HepG2 (cell line): ENCODE measurements at regions not wholly inside any gene's neighbourhood (a gene's known extent, or its start where the extent isn't known, plus 50 kb on each side); places are given as distances from the start of the nearest gene placed in this dataset.

ENCODE experiments used
- ATAC-seq: fragments of 200-7000 bp; cut with Tn5 transposase; 3 replicates; pipeline ENCODE4 v1.9.1; 2020; ENCODE audit warnings: mild to moderate bottlenecking, moderate library complexity
- BruUV-seq: library from RNA; stranded (reverse); fragments of 400-500 nt; replicated peaks from 2 replicates; lab custom pipeline; 2021; lab: Mats Ljungman, UMichigan
- CTCF ChIA-PET: fragments of 300-600 bp; formaldehyde crosslinking; extraction: SDS; loops from one replicate; lab custom pipeline; 2021; ENCODE audit warnings: low total read pairs, inconsistent platforms, low intra/inter-chr PET ratio; lab: Yijun Ruan, JAX
- POLR2A ChIA-PET: fragments of 350-600 bp; sonication (Branson Sonifier 250); formaldehyde crosslinking; loops from one replicate; lab custom pipeline; 2020; ENCODE audit warnings: antibody characterized with exemption, inconsistent platforms; lab: Yijun Ruan, JAX
- DNase-seq: peaks from one replicate; pipeline ENCODE4 v3.0.0-alpha.2; 2015; ENCODE audit warnings: low spot score
- FAIRE-seq: peaks from 3 replicates; lab custom pipeline; 2011; peaks lifted over from hg19 to GRCh38; lab: Jason Lieb, UNC
- H2AFZ ChIP-seq: one replicate; pipeline ENCODE4 v1.6.1; 2011; ENCODE audit warnings: low read length, inconsistent platforms
- H3K27ac ChIP-seq: fragments of 300-600 bp; 3 replicates; pipeline ENCODE4 v1.8.0; 2011; ENCODE audit warnings: mixed run types, mild to moderate bottlenecking, mixed read lengths, low read length, inconsistent platforms; ENCODE audit not compliant: insufficient read depth; ENCODE audit errors: extremely low read length
- H3K27me3 ChIP-seq, 2 experiments: fragments of 200-600 bp in 1 of 2; 2 replicates in 1 of 2; 3 replicates in 1 of 2; pipeline versions ENCODE4 v1.6.0 to v1.8.0; 2011; ENCODE audit warnings: low read length in 2 of 2, mild to moderate bottlenecking in 2 of 2, moderate library complexity in 2 of 2, inconsistent platforms in 1 of 2; ENCODE audit not compliant: insufficient read depth in 2 of 2, control insufficient read depth in 1 of 2
- H3K36me3 ChIP-seq, 2 experiments: fragments of 200-600 bp in 1 of 2; replicated peaks in 1 of 2; 2 replicates in 1 of 2; 3 replicates in 1 of 2; pipeline versions ENCODE4 v1.5.1 to v1.8.0; 2011; ENCODE audit warnings: low read length in 2 of 2, inconsistent platforms in 1 of 2; ENCODE audit not compliant: insufficient read depth in 2 of 2, control insufficient read depth in 1 of 2
- H3K4me1 ChIP-seq: 2 replicates; pipeline ENCODE4 v1.5.1; 2012; ENCODE audit warnings: low read length, inconsistent platforms; ENCODE audit not compliant: insufficient read depth
- H3K4me2 ChIP-seq: 2 replicates; pipeline ENCODE4 v1.6.0; 2011; ENCODE audit warnings: low read depth, low read length, inconsistent platforms
- H3K4me3 ChIP-seq, 3 experiments: fragments of 200-600 bp in 1 of 3; sonication (generic), shearing (Covaris generic) in 1 of 3; replicated peaks in 1 of 3; 2 replicates each; pipeline ENCODE4 v1.5.1; 2011 to 2016; ENCODE audit warnings: low read length in 3 of 3, inconsistent platforms in 2 of 3, low read depth in 2 of 3, mild to moderate bottlenecking in 2 of 3, control low read depth in 1 of 3, mixed read lengths in 1 of 3; ENCODE audit not compliant: insufficient read depth in 1 of 3
- H3K79me2 ChIP-seq: one replicate; pipeline ENCODE4 v1.6.1; 2011; ENCODE audit warnings: low read length, inconsistent platforms; ENCODE audit not compliant: insufficient read depth
- H3K9ac ChIP-seq: 2 replicates; pipeline ENCODE4 v1.6.0; 2011; ENCODE audit warnings: mild to moderate bottlenecking, low read depth, low read length, inconsistent platforms; ENCODE audit not compliant: insufficient read depth
- H3K9me3 ChIP-seq: 2 replicates; pipeline ENCODE4 v1.5.1; 2012; ENCODE audit warnings: mild to moderate bottlenecking, low read length
- H4K20me1 ChIP-seq: 2 replicates; pipeline ENCODE4 v1.6.0; 2011; ENCODE audit warnings: inconsistent platforms, mild to moderate bottlenecking, low read length, moderate library complexity; ENCODE audit not compliant: insufficient read depth
- NR2F6 ChIP-seq, 2 experiments: IDR thresholded peaks; 2 replicates each; pipeline ENCODE4 v1.6.1; 2016; ENCODE audit warnings: antibody characterized with exemption in 1 of 2, mild to moderate bottlenecking in 1 of 2
- ONECUT2 ChIP-seq: sonication (generic); formaldehyde crosslinking; IDR thresholded peaks from 2 replicates; pipeline ENCODE4 v1.4.0; 2020; ENCODE audit warnings: missing genetic modification reagents
- PTBP1 ChIP-seq: fragments of 200-400 bp; formaldehyde crosslinking; IDR thresholded peaks from 2 replicates; pipeline ENCODE4 v1.6.1; 2018; ENCODE audit warnings: low read length, low read depth; ENCODE audit not compliant: poor library complexity, severe bottlenecking
- RFXAP ChIP-seq: sonication (generic); formaldehyde crosslinking; IDR thresholded peaks from 2 replicates; pipeline ENCODE4 v1.4.0; 2020; ENCODE audit warnings: missing genetic modification reagents, borderline replicate concordance
- SCMH1 ChIP-seq: sonication (generic); formaldehyde crosslinking; IDR thresholded peaks from 2 replicates; pipeline ENCODE4 v1.9.0; 2021; ENCODE audit warnings: missing genetic modification reagents, mild to moderate bottlenecking, borderline replicate concordance
- SNRNP70 ChIP-seq: fragments of 200-400 bp; formaldehyde crosslinking; IDR thresholded peaks from 2 replicates; pipeline ENCODE4 v1.6.1; 2017; ENCODE audit warnings: mild to moderate bottlenecking, low read depth, low read length, moderate library complexity
- ZNF570 ChIP-seq: sonication (generic); formaldehyde crosslinking; IDR thresholded peaks from 2 replicates; pipeline ENCODE4 v1.4.0; 2020; ENCODE audit warnings: mild to moderate bottlenecking, missing genetic modification reagents, borderline replicate concordance
- ZNF781 ChIP-seq: sonication (generic); formaldehyde crosslinking; IDR thresholded peaks from 2 replicates; pipeline ENCODE4 v1.5.1; 2020; ENCODE audit warnings: borderline replicate concordance, mild to moderate bottlenecking, missing genetic modification reagents; ENCODE audit errors: not compliant biosample characterization
- WGBS: methylation state at CpG from one replicate; pipeline ENCODE4 v1.1.6; 2017; ENCODE audit warnings: low lambda C conversion rate; 5-methylcytosine and 5-hydroxymethylcytosine counted together
- in situ Hi-C: cut with HindIII; loops from 2 replicates; pipeline ENCODE4 v1.10.0; 2017; ENCODE audit warnings: low pct_unique_long_range_greater_than_20kb; ENCODE audit not compliant: extremely low pct_ligation_motif_present
- intact Hi-C: fragments of 100-400 bp; cut with micrococcal nuclease; formaldehyde crosslinking; loops from one replicate; pipeline ENCODE4 v1.10.0; 2022; ENCODE audit not compliant: unreplicated experiment
- TF ChIP-seq, protein P1 (sequence below): sonication (generic); formaldehyde crosslinking; IDR thresholded peaks from 2 replicates; pipeline ENCODE4 v1.4.0; 2020; ENCODE audit warnings: mild to moderate bottlenecking, low read depth, missing genetic modification reagents
- TF ChIP-seq, protein P2 (sequence below): sonication (generic); formaldehyde crosslinking; IDR thresholded peaks from 2 replicates; pipeline ENCODE4 v1.4.0; 2020; ENCODE audit warnings: missing genetic modification reagents

DNA sequence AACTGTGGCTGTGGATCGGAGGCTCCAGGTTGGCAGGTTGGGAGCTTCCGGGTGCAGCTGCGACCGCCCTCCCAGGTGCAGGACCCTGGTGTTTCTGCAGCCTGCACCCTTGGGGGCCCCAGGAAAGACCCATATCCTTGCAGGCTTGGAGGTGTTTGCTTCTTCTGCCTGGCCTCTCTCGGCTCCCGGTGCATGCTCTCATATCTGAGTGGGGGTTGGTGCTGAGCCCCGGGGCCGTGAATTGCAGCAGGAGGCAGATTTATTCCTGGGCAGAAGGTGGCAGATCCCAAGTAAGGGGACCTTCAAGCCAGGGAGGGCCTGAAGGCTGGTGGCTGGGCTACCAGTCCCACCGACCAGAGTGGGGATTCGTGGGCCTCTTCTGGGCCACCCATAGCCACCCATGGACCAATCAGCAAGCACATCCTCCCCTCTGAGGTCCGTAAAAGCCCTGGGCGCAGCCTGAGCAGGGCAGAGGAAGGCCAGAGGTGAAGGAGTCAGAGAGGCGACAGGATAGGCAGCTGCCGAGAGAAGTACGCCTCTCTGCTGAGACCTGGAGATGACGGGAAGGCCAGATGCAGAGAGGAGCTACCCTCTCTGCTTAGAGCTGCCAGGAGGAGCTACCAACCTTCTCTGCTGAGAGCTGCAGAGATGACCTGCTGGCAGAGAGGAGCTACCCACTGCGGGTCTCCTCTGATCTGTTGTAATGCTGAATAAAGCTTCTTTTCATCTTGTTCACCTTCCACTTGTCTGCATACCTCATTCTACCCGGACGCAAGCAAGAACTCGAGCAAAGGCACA, 1279.0 kb upstream of the LRRTM1 start:
- Histone ChIP-seq H4K20me1 (no peaks in the 10 kb centered on the region), H2AFZ (no peak overlapping the region), H3K9ac (no peak overlapping the region), H3K79me2 (no peaks in the 10 kb centered on the region), H3K27me3 (no peaks in the 10 kb centered on the region), H3K4me3 (no peak overlapping the region), H3K4me1 (no peaks in the 10 kb centered on the region), H3K9me3 (peaks cover 34% of the 10 kb centered on the region), H3K4me2 (no peak overlapping the region), H3K27ac (no peak overlapping the region), H3K36me3 (no peaks in the 10 kb centered on the region)
- intact Hi-C loops, result no loop called here
- FAIRE-seq, result no peak
- in situ Hi-C loops, result no loop called here
- DNase-seq, result no peak
- TF ChIP-seq, protein P1, sequence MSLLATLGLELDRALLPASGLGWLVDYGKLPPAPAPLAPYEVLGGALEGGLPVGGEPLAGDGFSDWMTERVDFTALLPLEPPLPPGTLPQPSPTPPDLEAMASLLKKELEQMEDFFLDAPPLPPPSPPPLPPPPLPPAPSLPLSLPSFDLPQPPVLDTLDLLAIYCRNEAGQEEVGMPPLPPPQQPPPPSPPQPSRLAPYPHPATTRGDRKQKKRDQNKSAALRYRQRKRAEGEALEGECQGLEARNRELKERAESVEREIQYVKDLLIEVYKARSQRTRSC (CRISPR knock-in tag), result no peak
- TF ChIP-seq NR2F6 (IDR thresholded peaks at IDR 0.05) (no peak), NR2F6 (CRISPR knock-in tag; IDR thresholded peaks at IDR 0.05) (no peak), RFXAP (CRISPR knock-in tag) (no peak), ZNF570 (no peak), PTBP1 (no peak), ZNF781 (no peak), ONECUT2 (CRISPR knock-in tag) (no peak), SNRNP70 (no peak), SCMH1 (CRISPR knock-in tag) (no peak)
- TF ChIP-seq, protein P2, sequence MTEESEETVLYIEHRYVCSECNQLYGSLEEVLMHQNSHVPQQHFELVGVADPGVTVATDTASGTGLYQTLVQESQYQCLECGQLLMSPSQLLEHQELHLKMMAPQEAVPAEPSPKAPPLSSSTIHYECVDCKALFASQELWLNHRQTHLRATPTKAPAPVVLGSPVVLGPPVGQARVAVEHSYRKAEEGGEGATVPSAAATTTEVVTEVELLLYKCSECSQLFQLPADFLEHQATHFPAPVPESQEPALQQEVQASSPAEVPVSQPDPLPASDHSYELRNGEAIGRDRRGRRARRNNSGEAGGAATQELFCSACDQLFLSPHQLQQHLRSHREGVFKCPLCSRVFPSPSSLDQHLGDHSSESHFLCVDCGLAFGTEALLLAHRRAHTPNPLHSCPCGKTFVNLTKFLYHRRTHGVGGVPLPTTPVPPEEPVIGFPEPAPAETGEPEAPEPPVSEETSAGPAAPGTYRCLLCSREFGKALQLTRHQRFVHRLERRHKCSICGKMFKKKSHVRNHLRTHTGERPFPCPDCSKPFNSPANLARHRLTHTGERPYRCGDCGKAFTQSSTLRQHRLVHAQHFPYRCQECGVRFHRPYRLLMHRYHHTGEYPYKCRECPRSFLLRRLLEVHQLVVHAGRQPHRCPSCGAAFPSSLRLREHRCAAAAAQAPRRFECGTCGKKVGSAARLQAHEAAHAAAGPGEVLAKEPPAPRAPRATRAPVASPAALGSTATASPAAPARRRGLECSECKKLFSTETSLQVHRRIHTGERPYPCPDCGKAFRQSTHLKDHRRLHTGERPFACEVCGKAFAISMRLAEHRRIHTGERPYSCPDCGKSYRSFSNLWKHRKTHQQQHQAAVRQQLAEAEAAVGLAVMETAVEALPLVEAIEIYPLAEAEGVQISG (CRISPR knock-in tag), result no peak
- CTCF ChIA-PET, result no interaction called here
- no TSS peak for BruUV-seq
- no peak for ATAC-seq
- WGBS, result 29% methylated on average over 15 of the region's 20 CpGs
- POLR2A ChIA-PET, result no interaction called here
